ENCODE measurements at regions not wholly inside any gene's neighbourhood (a gene's known extent, or its start where the extent isn't known, plus 50 kb on each side); places are given as distances from the start of the nearest gene placed in this dataset.
"Not testable (repeated sequence)": the region's sequence is repeated elsewhere in the genome, so short reads cannot be mapped to it uniquely, and the experiment has no call there.

GRCh38 chr2:111445941-111446340 lies 325.2 kb downstream of the BCL2L11 start:
- not testable (repeated sequence) for TF ChIP-seq POLR2A (IDR thresholded peaks at IDR 0.05; ENCODE audit: extremely low read depth, insufficient read length); CTCF (IDR thresholded peaks at IDR 0.05; ENCODE audit: low read depth, low read length); MYC (IDR thresholded peaks at IDR 0.05; ENCODE audit: low read depth, low read length)
- TF ChIP-seq, protein P1, sequence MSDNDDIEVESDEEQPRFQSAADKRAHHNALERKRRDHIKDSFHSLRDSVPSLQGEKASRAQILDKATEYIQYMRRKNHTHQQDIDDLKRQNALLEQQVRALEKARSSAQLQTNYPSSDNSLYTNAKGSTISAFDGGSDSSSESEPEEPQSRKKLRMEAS (IDR thresholded peaks at IDR 0.05; ENCODE audit: low read depth, low read length): not testable (repeated sequence)
